ENCODE measurements at regions not wholly inside any gene's neighbourhood (a gene's known extent, or its start where the extent isn't known, plus 50 kb on each side); places are given as distances from the start of the nearest gene placed in this dataset.
"Not testable (repeated sequence)": the region's sequence is repeated elsewhere in the genome, so short reads cannot be mapped to it uniquely, and the experiment has no call there.

GRCh38 chr16:46519063-46519462 is 102.1 kb downstream of the SHCBP1 start:
- DNase-seq (ENCODE audit: low read depth) = no peak

- no peak for DNase-seq (ENCODE audit: low read depth)
These were observed 124.5 kb downstream of the SHCBP1 start for GRCh38 chr16:46496701-46497100.

- DNase-seq (ENCODE audit: low read depth) = no peak
These were observed 138.3 kb downstream of the SHCBP1 start for GRCh38 chr16:46482895-46483294.

- no peak for DNase-seq (ENCODE audit: low read depth)
These were observed 154.9 kb downstream of the SHCBP1 start for GRCh38 chr16:46466239-46466638.

GRCh38 chr16:46454801-46455200 is 166.4 kb downstream of the SHCBP1 start:
- DNase-seq (ENCODE audit: low read depth) = not testable (repeated sequence)

GRCh38 chr16:46428108-46429061 is 192.8 kb downstream of the SHCBP1 start:
- no peak for DNase-seq (ENCODE audit: low read depth)

- no peak for DNase-seq (ENCODE audit: low read depth)
These were observed 193.7 kb downstream of the SHCBP1 start for GRCh38 chr16:46427340-46428107.

GRCh38 chr16:46426336-46426735 is 194.8 kb downstream of the SHCBP1 start:
- DNase-seq (ENCODE audit: low read depth) = no peak

- no peak for DNase-seq (ENCODE audit: low read depth)
These were observed 217.2 kb downstream of the SHCBP1 start for GRCh38 chr16:46404028-46404427.

- not testable (repeated sequence) for DNase-seq (ENCODE audit: low read depth)
These were observed 222.6 kb downstream of the SHCBP1 start for GRCh38 chr16:46398559-46398958.

- DNase-seq (ENCODE audit: low read depth) = not testable (repeated sequence)
These were observed 224.3 kb downstream of the SHCBP1 start for GRCh38 chr16:46396883-46397270.

GRCh38 chr16:46396131-46396882 is 224.9 kb downstream of the SHCBP1 start:
- DNase-seq (ENCODE audit: low read depth) = not testable (repeated sequence)

GRCh38 chr16:46395391-46395921 is 225.7 kb downstream of the SHCBP1 start:
- DNase-seq (ENCODE audit: low read depth) = not testable (repeated sequence)

GRCh38 chr16:46394963-46395362 is 226.2 kb downstream of the SHCBP1 start:
- not testable (repeated sequence) for DNase-seq (ENCODE audit: low read depth)

GRCh38 chr16:46394149-46394548 is 227.0 kb downstream of the SHCBP1 start:
- not testable (repeated sequence) for DNase-seq (ENCODE audit: low read depth)

- DNase-seq (ENCODE audit: low read depth) = not testable (repeated sequence)
These were observed 228.1 kb downstream of the SHCBP1 start for GRCh38 chr16:46392930-46393722.

GRCh38 chr16:46390660-46391462 is 230.3 kb downstream of the SHCBP1 start:
- not testable (repeated sequence) for DNase-seq (ENCODE audit: low read depth)

- peak; percentile 27 for DNase-seq (ENCODE audit: low read depth)
These were observed 231.6 kb downstream of the SHCBP1 start for GRCh38 chr16:46389561-46390041.

- not testable (repeated sequence) for DNase-seq (ENCODE audit: low read depth)
These were observed 232.2 kb downstream of the SHCBP1 start for GRCh38 chr16:46388939-46389491.

GRCh38 chr16:46388354-46388753 is 232.8 kb downstream of the SHCBP1 start:
- not testable (repeated sequence) for DNase-seq (ENCODE audit: low read depth)

All from activated T-cell treated with anti-CD3 and anti-CD28 coated beads for 48 hours (primary cell).